Cardiac fibroblast (primary cell): ENCODE measurements at regions not wholly inside any gene's neighbourhood (a gene's known extent, or its start where the extent isn't known, plus 50 kb on each side); places are given as distances from the start of the nearest gene placed in this dataset.

Experiments
- DNase-seq, 2 donors: peaks; one replicate each; pipeline versions ENCODE4 v3.0.0 to v3.0.0-alpha.2; 2010; ENCODE audit warnings: low read depth in 2 of 2
- H3K4me3 ChIP-seq, 2 donors: replicated peaks in 1 of 2; 1 replicate in 1 of 2; 2 replicates in 1 of 2; pipeline ENCODE4 v1.5.1; 2011; ENCODE audit warnings: low read depth in 2 of 2, low read length in 2 of 2, mild to moderate bottlenecking in 2 of 2, moderate library complexity in 1 of 2
- TF ChIP-seq, protein P1 (sequence below): IDR thresholded peaks from one replicate; pipeline ENCODE4 v1.5.1; 2011; ENCODE audit warnings: low read depth, mild to moderate bottlenecking, low read length, inconsistent platforms

- H3K4me3 ChIP-seq = no peak overlapping the region
- TF ChIP-seq, protein P1, sequence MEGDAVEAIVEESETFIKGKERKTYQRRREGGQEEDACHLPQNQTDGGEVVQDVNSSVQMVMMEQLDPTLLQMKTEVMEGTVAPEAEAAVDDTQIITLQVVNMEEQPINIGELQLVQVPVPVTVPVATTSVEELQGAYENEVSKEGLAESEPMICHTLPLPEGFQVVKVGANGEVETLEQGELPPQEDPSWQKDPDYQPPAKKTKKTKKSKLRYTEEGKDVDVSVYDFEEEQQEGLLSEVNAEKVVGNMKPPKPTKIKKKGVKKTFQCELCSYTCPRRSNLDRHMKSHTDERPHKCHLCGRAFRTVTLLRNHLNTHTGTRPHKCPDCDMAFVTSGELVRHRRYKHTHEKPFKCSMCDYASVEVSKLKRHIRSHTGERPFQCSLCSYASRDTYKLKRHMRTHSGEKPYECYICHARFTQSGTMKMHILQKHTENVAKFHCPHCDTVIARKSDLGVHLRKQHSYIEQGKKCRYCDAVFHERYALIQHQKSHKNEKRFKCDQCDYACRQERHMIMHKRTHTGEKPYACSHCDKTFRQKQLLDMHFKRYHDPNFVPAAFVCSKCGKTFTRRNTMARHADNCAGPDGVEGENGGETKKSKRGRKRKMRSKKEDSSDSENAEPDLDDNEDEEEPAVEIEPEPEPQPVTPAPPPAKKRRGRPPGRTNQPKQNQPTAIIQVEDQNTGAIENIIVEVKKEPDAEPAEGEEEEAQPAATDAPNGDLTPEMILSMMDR = no peak
- DNase-seq = no peak
Measured at GRCh38 chr5:164577742-164578141, 1072.3 kb downstream of the MAT2B start.

DNA sequence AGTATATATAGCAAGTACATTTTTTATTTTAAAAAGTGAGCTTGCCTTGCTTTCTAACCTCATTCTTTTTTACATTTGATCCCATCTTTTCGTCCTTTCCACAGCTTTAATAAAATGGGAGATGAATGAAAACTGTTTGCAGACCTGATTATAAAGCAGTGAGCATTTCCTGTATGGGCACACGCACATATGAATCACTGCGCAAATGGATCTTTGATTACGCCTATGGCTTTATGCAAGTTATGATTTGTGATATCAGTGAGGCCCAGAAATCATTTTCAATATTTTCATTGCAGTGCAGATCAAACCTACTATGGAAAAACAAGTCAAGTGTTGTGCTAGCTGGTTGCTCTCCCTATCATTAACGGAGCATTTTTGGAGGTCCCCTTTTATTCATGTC, 1073.0 kb downstream of the MAT2B start:
- no peak for DNase-seq
- H3K4me3 ChIP-seq = no peak overlapping the region

GRCh38 chr5:164578911-164579310, 1073.5 kb downstream of the MAT2B start:
- no peak for DNase-seq
- TF ChIP-seq, protein P1 = no peak

More for the DNA sequence above, 1073.0 kb downstream of the MAT2B start:
- TF ChIP-seq, protein P1 = no peak

DNA sequence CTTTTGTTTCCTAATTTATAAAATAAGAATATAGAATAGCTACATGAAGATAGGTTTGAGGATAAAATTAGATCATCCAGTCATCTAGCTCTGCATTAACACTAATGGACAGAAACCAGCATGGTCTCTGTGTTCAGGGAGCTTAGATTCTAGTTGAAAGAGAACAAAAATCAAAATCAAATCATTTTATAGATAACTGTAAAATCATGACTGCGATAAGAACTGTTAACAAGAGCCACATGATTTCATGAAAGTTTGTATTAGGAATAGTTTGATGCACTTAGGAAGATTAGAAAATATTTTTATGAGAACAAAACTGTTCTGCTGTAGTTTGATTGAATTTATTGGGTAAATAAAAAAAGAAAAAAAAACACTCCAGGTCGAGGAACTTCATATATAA, 1074.7 kb downstream of the MAT2B start:
- TF ChIP-seq, protein P1 = no peak
- no peak overlapping the region for H3K4me3 ChIP-seq
- DNase-seq = no peak

More at GRCh38 chr5:164578911-164579310, 1073.5 kb downstream of the MAT2B start:
- H3K4me3 ChIP-seq = no peak overlapping the region

DNA sequence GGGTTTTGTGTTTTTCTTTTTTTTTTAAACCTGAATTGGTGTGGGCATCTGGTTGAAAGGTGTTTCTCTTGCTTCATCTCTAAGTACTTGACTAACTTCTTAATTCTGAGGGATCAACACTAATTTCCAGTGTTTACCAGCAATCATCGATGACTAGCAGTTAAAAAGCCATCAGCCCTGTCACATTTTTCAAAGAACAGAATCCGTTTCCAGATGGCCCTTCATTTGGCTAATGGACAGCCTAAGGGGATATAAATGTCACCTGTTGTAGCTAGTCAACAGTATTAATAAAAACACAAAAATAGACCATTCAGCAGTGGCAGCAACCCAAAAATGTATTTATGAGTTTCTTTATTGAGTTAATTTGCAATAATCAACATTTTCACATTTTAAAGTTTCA, 1076.5 kb downstream of the MAT2B start:
- no peak overlapping the region for H3K4me3 ChIP-seq
- TF ChIP-seq, protein P1 = no peak
- no peak for DNase-seq

DNA sequence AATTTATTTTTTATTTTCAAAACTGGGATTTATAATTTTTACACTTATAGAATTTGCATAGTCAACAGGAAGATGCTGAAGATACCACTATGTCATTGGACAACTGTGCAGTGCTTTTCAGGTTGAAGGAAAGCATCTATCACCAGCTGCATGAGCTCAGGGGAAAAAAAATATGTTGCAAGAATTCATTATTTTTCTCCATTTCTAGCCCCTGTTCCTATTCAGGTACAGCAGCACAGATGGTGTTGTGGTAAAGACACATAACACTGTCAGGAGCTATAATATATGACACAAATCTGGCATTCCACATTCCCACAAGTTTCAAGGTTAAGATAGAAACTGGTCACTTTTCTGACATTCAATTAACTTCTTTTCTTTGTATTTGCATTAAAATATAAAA, 1088.6 kb downstream of the MAT2B start:
- no peak overlapping the region for H3K4me3 ChIP-seq
- DNase-seq = no peak
- TF ChIP-seq, protein P1 = no peak

DNA sequence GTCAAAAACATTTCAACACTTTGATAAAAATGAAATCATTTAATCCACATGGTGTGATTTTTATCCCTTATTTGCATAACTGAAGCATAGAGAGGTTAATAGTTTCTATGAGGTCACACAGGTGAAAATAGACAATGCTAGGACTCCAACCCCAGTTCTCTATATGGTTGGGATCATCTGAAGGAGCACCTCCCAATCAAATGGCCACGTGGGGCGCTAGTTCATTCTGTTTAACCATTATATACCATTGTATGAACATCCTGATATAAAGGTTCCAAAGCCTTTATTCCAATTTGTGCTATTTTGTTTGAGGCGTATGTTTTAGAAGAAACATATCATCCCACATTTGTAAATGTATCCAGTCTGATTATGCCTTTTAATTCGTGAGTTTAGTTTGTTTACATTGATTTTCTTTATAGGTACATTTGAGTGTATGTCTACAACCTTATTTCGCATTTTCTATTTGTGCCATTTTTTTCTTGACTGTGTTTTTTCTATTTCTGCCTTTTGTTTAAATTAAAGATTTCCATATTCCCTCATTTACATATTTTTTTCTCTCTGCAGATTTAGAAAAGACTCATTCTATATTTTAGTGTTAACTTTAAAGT, 1092.0 kb downstream of the MAT2B start:
- no peak overlapping the region for H3K4me3 ChIP-seq
- peak in 1 of 2 donors; percentile 1 for DNase-seq
- TF ChIP-seq, protein P1 = peak; percentile 16
